ENCODE measurements at regions not wholly inside any gene's neighbourhood (a gene's known extent, or its start where the extent isn't known, plus 50 kb on each side); places are given as distances from the start of the nearest gene placed in this dataset.

DNA sequence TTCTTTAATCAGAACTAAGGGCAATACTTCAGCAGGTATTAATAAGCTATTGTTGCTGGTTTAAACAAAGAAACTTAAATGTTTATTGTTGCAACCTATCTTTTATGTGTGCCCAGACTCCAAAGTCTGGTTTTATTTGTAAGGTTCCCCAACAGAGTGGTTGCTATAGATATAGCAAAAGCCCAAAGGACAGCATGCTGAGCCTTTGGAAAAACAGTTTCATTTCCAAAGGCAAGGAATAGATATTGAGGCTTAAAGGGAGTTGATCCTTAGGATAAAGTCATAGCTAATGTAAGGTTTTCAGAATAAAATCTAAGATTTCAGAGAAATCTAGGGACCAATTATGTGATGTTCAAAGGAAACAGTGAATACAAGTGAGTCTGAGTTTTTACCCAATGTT is 413.2 kb upstream of the SLC14A2 start:
- TF ChIP-seq, protein P1, sequence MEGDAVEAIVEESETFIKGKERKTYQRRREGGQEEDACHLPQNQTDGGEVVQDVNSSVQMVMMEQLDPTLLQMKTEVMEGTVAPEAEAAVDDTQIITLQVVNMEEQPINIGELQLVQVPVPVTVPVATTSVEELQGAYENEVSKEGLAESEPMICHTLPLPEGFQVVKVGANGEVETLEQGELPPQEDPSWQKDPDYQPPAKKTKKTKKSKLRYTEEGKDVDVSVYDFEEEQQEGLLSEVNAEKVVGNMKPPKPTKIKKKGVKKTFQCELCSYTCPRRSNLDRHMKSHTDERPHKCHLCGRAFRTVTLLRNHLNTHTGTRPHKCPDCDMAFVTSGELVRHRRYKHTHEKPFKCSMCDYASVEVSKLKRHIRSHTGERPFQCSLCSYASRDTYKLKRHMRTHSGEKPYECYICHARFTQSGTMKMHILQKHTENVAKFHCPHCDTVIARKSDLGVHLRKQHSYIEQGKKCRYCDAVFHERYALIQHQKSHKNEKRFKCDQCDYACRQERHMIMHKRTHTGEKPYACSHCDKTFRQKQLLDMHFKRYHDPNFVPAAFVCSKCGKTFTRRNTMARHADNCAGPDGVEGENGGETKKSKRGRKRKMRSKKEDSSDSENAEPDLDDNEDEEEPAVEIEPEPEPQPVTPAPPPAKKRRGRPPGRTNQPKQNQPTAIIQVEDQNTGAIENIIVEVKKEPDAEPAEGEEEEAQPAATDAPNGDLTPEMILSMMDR (optimal IDR thresholded peaks at IDR 0.05 in 1 of 3, IDR thresholded peaks at IDR 0.05 in 1 of 3, conservative IDR thresholded peaks at IDR 0.05 in 1 of 3; ENCODE audit: extremely low read depth in 1 of 3, insufficient read depth in 2 of 3, low read length in 3 of 3) = no peak
- no peak for TF ChIP-seq EZH2 (IDR thresholded peaks at IDR 0.05; ENCODE audit: low read length)
